ENCODE measurements at regions not wholly inside any gene's neighbourhood (a gene's known extent, or its start where the extent isn't known, plus 50 kb on each side); places are given as distances from the start of the nearest gene placed in this dataset.

GRCh38 chrX:76850851-76851250 lies 423.3 kb downstream of the MAGEE1 start:
- TF ChIP-seq CTCF (IDR thresholded peaks at IDR 0.05; ENCODE audit: low read depth, low read length), result peak; percentile 41
- TF ChIP-seq EZH2phosphoT487 (IDR thresholded peaks at IDR 0.05; ENCODE audit: low read depth), result no peak

Measured in OCI-LY3 (cell line).